ENCODE measurements at regions not wholly inside any gene's neighbourhood (a gene's known extent, or its start where the extent isn't known, plus 50 kb on each side); places are given as distances from the start of the nearest gene placed in this dataset.

DNA sequence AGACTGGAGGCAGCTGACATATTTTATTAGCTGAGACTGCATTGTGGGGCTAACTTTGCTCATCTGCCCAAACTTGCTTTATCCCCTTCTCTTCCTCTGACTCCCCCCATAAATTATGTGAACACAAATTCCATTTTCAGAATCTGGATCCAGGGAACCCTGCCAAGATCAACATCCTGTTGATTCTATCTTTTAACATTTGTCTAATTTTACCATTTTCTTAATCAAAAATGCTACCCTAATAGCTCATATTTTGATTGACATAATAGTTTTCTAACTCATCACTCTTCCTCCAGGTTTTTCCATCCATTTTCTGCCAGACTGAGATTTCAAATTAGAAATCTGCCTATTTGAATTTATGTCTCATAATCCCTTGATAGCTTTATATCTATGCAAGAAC lies 184.7 kb upstream of the PRSS16 start:
- no peaks in the 10 kb centered on the region for H3K36me3 ChIP-seq (ENCODE audit: control insufficient read depth in 4 of 4, insufficient read depth in 4 of 4, low read length in 4 of 4)
- DNase-seq (no peak), ATAC-seq (ENCODE audit: insufficient read depth, low FRiP score) (no peak)
- no peaks in the 10 kb centered on the region for H3K27me3 ChIP-seq (ENCODE audit: control insufficient read depth in 3 of 3, insufficient read depth in 3 of 3, low read length in 2 of 3)
- H3K27ac ChIP-seq (ENCODE audit: low read depth in 1 of 2, low read length in 1 of 2) = no peak overlapping the region
- H3K9ac ChIP-seq (ENCODE audit: insufficient read depth in 1 of 2, low read length in 2 of 2) = no peak overlapping the region
- TF ChIP-seq, protein P1, sequence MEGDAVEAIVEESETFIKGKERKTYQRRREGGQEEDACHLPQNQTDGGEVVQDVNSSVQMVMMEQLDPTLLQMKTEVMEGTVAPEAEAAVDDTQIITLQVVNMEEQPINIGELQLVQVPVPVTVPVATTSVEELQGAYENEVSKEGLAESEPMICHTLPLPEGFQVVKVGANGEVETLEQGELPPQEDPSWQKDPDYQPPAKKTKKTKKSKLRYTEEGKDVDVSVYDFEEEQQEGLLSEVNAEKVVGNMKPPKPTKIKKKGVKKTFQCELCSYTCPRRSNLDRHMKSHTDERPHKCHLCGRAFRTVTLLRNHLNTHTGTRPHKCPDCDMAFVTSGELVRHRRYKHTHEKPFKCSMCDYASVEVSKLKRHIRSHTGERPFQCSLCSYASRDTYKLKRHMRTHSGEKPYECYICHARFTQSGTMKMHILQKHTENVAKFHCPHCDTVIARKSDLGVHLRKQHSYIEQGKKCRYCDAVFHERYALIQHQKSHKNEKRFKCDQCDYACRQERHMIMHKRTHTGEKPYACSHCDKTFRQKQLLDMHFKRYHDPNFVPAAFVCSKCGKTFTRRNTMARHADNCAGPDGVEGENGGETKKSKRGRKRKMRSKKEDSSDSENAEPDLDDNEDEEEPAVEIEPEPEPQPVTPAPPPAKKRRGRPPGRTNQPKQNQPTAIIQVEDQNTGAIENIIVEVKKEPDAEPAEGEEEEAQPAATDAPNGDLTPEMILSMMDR (IDR thresholded peaks at IDR 0.05; ENCODE audit: control extremely low read depth, extremely low read depth) = no peak
- no peaks in the 10 kb centered on the region for H3K9me3 ChIP-seq (ENCODE audit: control insufficient read depth in 4 of 4, insufficient read depth in 3 of 4, low read length in 3 of 4)
- no peak overlapping the region for H3K4me3 ChIP-seq
- no peaks in the 10 kb centered on the region for H3K4me1 ChIP-seq (ENCODE audit: control insufficient read depth in 5 of 5, insufficient read depth in 5 of 5, low read length in 5 of 5)

DNA sequence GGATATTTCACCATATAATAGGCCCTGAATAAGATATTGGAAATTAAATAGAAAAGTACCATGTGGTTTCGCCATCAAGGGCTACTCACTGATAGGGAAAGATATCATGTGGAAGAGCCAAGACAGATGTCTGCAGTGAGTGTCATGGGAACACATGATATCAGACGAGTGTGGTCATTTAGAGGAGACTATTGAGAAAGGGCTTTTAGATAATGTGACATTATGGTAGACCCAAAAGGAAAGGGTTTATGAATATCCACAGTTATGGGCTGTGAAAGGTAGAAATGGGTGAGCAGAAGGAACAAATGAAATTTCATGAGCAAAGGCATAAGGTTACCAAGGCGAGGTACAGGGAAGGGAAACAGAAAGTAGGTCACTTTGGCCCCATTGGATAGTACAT lies 182.3 kb upstream of the PRSS16 start:
- WGBS, 2 donors = 87 to 88% methylated on average over 3 of the region's 3 CpGs
- TF ChIP-seq, protein P1 (IDR thresholded peaks at IDR 0.05; ENCODE audit: control extremely low read depth, extremely low read depth) = no peak
- Histone ChIP-seq H3K36me3 (ENCODE audit: control insufficient read depth in 4 of 4, insufficient read depth in 4 of 4, low read length in 4 of 4) (no peaks in the 10 kb centered on the region), H3K4me3 (no peak overlapping the region), H3K4me1 (ENCODE audit: control insufficient read depth in 5 of 5, insufficient read depth in 5 of 5, low read length in 5 of 5) (no peaks in the 10 kb centered on the region), H3K9me3 (ENCODE audit: control insufficient read depth in 4 of 4, insufficient read depth in 3 of 4, low read length in 3 of 4) (no peaks in the 10 kb centered on the region), H3K27me3 (ENCODE audit: control insufficient read depth in 3 of 3, insufficient read depth in 3 of 3, low read length in 2 of 3) (no peaks in the 10 kb centered on the region), H3K9ac (ENCODE audit: insufficient read depth in 1 of 2, low read length in 2 of 2) (no peak overlapping the region), H3K27ac (ENCODE audit: low read depth in 1 of 2, low read length in 1 of 2) (no peak overlapping the region)
- ATAC-seq (ENCODE audit: insufficient read depth, low FRiP score) (no peak), DNase-seq (no peak)

DNA sequence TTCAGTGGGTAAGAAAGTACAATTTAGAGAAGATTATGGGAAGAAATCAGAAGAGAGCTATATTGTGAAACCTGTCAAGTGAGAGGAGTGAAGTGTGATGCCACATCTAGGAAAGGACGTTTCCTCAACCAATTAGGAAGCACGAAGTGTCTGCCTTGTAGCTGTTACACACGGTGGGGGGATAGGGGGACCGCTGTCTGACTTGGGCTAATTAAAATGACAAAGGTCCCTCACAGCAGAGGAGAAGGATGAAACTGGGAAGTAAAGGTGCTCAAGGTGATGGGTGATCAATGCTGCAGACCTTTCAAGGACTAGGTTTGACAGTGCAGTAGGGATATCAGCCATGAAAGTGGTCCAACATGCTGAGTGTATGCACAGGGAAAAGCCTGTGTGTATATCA lies 181.1 kb upstream of the PRSS16 start:
- H3K27ac ChIP-seq (ENCODE audit: low read depth in 1 of 2, low read length in 1 of 2) = no peak overlapping the region
- H3K4me1 ChIP-seq (ENCODE audit: control insufficient read depth in 5 of 5, insufficient read depth in 5 of 5, low read length in 5 of 5) = no peaks in the 10 kb centered on the region
- no peaks in the 10 kb centered on the region for H3K36me3 ChIP-seq (ENCODE audit: control insufficient read depth in 4 of 4, insufficient read depth in 4 of 4, low read length in 4 of 4)
- TF ChIP-seq, protein P1 (IDR thresholded peaks at IDR 0.05; ENCODE audit: control extremely low read depth, extremely low read depth) = no peak
- no peak overlapping the region for H3K4me3 ChIP-seq
- H3K9me3 ChIP-seq (ENCODE audit: control insufficient read depth in 4 of 4, insufficient read depth in 3 of 4, low read length in 3 of 4) = no peaks in the 10 kb centered on the region
- WGBS, 2 donors = 46 to 52% methylated on average over 4 of the region's 4 CpGs
- DNase-seq (no peak), ATAC-seq (ENCODE audit: insufficient read depth, low FRiP score) (no peak)
- no peaks in the 10 kb centered on the region for H3K27me3 ChIP-seq (ENCODE audit: control insufficient read depth in 3 of 3, insufficient read depth in 3 of 3, low read length in 2 of 3)
- H3K9ac ChIP-seq (ENCODE audit: insufficient read depth in 1 of 2, low read length in 2 of 2) = no peak overlapping the region

DNA sequence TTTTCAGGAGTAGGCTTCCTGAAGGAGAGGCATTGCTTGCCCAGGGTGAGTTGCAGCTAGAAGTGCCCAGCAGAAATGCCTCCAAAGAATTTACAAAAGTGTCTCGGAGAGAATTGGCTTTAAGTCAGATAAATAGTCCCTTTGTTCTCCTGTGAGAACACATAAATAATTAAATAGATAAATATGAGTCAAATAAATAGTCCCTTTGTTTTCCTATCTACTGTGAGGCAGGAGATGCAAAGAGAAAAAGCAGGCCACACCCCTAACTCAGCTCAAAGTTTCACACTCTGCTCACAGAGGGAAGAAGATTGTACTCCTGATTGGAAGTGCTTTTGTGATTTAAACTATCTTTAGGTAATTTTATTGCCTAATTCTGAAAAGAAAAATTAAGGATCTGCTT lies 180.7 kb upstream of the PRSS16 start:
- ATAC-seq (ENCODE audit: insufficient read depth, low FRiP score) = no peak
- WGBS, 2 donors = 57 to 64% methylated on average over 1 of the region's 1 CpG
- no peak overlapping the region for H3K4me3 ChIP-seq
- no peak overlapping the region for H3K9ac ChIP-seq (ENCODE audit: insufficient read depth in 1 of 2, low read length in 2 of 2)
- H3K9me3 ChIP-seq (ENCODE audit: control insufficient read depth in 4 of 4, insufficient read depth in 3 of 4, low read length in 3 of 4) = no peaks in the 10 kb centered on the region
- H3K36me3 ChIP-seq (ENCODE audit: control insufficient read depth in 4 of 4, insufficient read depth in 4 of 4, low read length in 4 of 4) = no peaks in the 10 kb centered on the region
- TF ChIP-seq, protein P1 (IDR thresholded peaks at IDR 0.05; ENCODE audit: control extremely low read depth, extremely low read depth) = no peak
- no peak overlapping the region for H3K27ac ChIP-seq (ENCODE audit: low read depth in 1 of 2, low read length in 1 of 2)
- DNase-seq = no peak
- no peaks in the 10 kb centered on the region for H3K27me3 ChIP-seq (ENCODE audit: control insufficient read depth in 3 of 3, insufficient read depth in 3 of 3, low read length in 2 of 3)
- no peaks in the 10 kb centered on the region for H3K4me1 ChIP-seq (ENCODE audit: control insufficient read depth in 5 of 5, insufficient read depth in 5 of 5, low read length in 5 of 5)

Measured in lung (tissue), 11 donors.